Endothelial cell of umbilical vein (primary cell): ENCODE measurements at regions not wholly inside any gene's neighbourhood (a gene's known extent, or its start where the extent isn't known, plus 50 kb on each side); places are given as distances from the start of the nearest gene placed in this dataset.

ENCODE experiments used
- BruUV-seq: library from RNA; stranded (reverse); fragments of 400-500 nt; replicated peaks from 2 replicates; lab custom pipeline; 2021; lab: Mats Ljungman, UMichigan
- CTCF ChIA-PET: fragments of 300-600, 350-600 bp; sonication (Branson Sonifier 250); formaldehyde crosslinking; loops from one replicate; lab custom pipeline; 2021; ENCODE audit warnings: antibody characterized with exemption, inconsistent platforms; lab: Charles Lee
- POLR2A ChIA-PET: fragments of 300-600, 350-600 bp; sonication (Branson Sonifier 250); formaldehyde crosslinking; loops from one replicate; lab custom pipeline; 2021; ENCODE audit warnings: antibody characterized with exemption, inconsistent platforms; lab: Charles Lee
- DNase-seq: peaks from one replicate; pipeline ENCODE4 v3.0.0-alpha.2; 2011; ENCODE audit warnings: low read depth, low spot score
- FAIRE-seq: peaks from 2 replicates; lab custom pipeline; 2011; peaks lifted over from hg19 to GRCh38; lab: Jason Lieb, UNC
- H2AFZ ChIP-seq: 2 replicates; pipeline ENCODE4 v1.6.0; 2012; ENCODE audit warnings: low read depth, low read length, control low read depth, inconsistent platforms
- H3K27ac ChIP-seq: 2 replicates; pipeline ENCODE4 v1.5.1; 2011; ENCODE audit warnings: low read depth, mild to moderate bottlenecking, control low read depth, low read length, moderate library complexity; ENCODE audit not compliant: insufficient read depth
- H3K27me3 ChIP-seq, 2 experiments: 2 replicates each; pipeline versions ENCODE4 v1.6.0 to v1.6.1; 2011; ENCODE audit warnings: low read length in 2 of 2, mixed read lengths in 1 of 2; ENCODE audit not compliant: control insufficient read depth in 2 of 2, insufficient read depth in 2 of 2
- H3K36me3 ChIP-seq, 2 experiments: 2 replicates in 1 of 2; 3 replicates in 1 of 2; pipeline ENCODE4 v1.5.1; 2011; ENCODE audit warnings: low read length in 2 of 2, mild to moderate bottlenecking in 1 of 2, moderate library complexity in 1 of 2; ENCODE audit not compliant: control insufficient read depth in 2 of 2, insufficient read depth in 2 of 2; ENCODE audit errors: extremely low read depth in 1 of 2
- H3K4me1 ChIP-seq: 3 replicates; pipeline ENCODE4 v1.5.1; 2011; ENCODE audit warnings: mild to moderate bottlenecking, low read length; ENCODE audit not compliant: control insufficient read depth, insufficient read depth; ENCODE audit errors: extremely low read depth
- H3K4me2 ChIP-seq: 2 replicates; pipeline ENCODE4 v1.6.1; 2011; ENCODE audit warnings: low read length, control low read depth, mixed read lengths; ENCODE audit not compliant: insufficient read depth
- H3K4me3 ChIP-seq, 3 experiments: fragments of 200-600 bp in 1 of 3; sonication (generic), shearing (Covaris generic) in 1 of 3; replicated peaks in 1 of 3; 2 replicates each; pipeline ENCODE4 v1.5.1; 2011 to 2016; ENCODE audit warnings: control low read depth in 3 of 3, low read length in 3 of 3, mild to moderate bottlenecking in 2 of 3, inconsistent platforms in 1 of 3, low read depth in 1 of 3, moderate library complexity in 1 of 3; ENCODE audit not compliant: insufficient read depth in 1 of 3
- H3K79me2 ChIP-seq: 2 replicates; pipeline ENCODE4 v1.6.0; 2012; ENCODE audit warnings: low read length, inconsistent platforms; ENCODE audit not compliant: control insufficient read depth, insufficient read depth
- H3K9ac ChIP-seq: replicated peaks from 2 replicates; pipeline ENCODE3; 2011; ENCODE audit warnings: low read length, control low read depth; ENCODE audit not compliant: insufficient read depth; ENCODE audit errors: extremely low read depth
- H3K9me1 ChIP-seq: replicated peaks from 3 replicates; pipeline ENCODE4 v1.6.0; 2011; ENCODE audit warnings: mild to moderate bottlenecking, low read length; ENCODE audit not compliant: control insufficient read depth, insufficient read depth; ENCODE audit errors: extremely low read depth
- H3K9me3 ChIP-seq: replicated peaks from 2 replicates; pipeline ENCODE4 v1.5.1; 2012; ENCODE audit warnings: low read length, inconsistent platforms; ENCODE audit not compliant: control insufficient read depth, insufficient read depth
- H4K20me1 ChIP-seq: replicated peaks from 2 replicates; pipeline ENCODE3; 2011; ENCODE audit warnings: mild to moderate bottlenecking, low read length; ENCODE audit not compliant: control insufficient read depth, insufficient read depth; ENCODE audit errors: extremely low read depth
- EZH2 ChIP-seq: IDR thresholded peaks from 2 replicates; pipeline ENCODE4 v1.6.1; 2012; ENCODE audit warnings: borderline replicate concordance, low read depth, mild to moderate bottlenecking, moderate library complexity, low read length, inconsistent platforms; ENCODE audit not compliant: severe bottlenecking
- FOS ChIP-seq: IDR thresholded peaks from 2 replicates; pipeline ENCODE4 v1.6.1; 2011; ENCODE audit warnings: mild to moderate bottlenecking, low read length, moderate library complexity, borderline replicate concordance; ENCODE audit not compliant: insufficient read depth
- GATA2 ChIP-seq: IDR thresholded peaks from 2 replicates; pipeline ENCODE4 v1.7.0; 2011; ENCODE audit warnings: low read depth, mild to moderate bottlenecking, moderate library complexity, mixed read lengths, low read length; ENCODE audit not compliant: insufficient read length, insufficient read depth
- JUN ChIP-seq: IDR thresholded peaks from 2 replicates; pipeline ENCODE4 v1.6.1; 2011; ENCODE audit warnings: borderline replicate concordance, low read depth; ENCODE audit not compliant: insufficient read length, insufficient read depth
- MYC ChIP-seq: IDR thresholded peaks from one replicate; pipeline ENCODE4 v1.6.1; 2011; ENCODE audit warnings: mild to moderate bottlenecking, low read depth, low read length
- POLR2A ChIP-seq: IDR thresholded peaks from 2 replicates; pipeline ENCODE4 v1.6.1; 2012; ENCODE audit warnings: low read depth, mild to moderate bottlenecking, control low read depth, low read length
- POLR2AphosphoS5 ChIP-seq: IDR thresholded peaks from 2 replicates; pipeline ENCODE4 v1.6.1; 2012; ENCODE audit warnings: low read depth, mild to moderate bottlenecking, control low read depth, low read length, moderate library complexity; ENCODE audit not compliant: insufficient read depth
- dilution Hi-C: fragments of 300-500 bp; cut with MboI; formaldehyde crosslinking; loops from one replicate; pipeline ENCODE4 v1.15.0; 2019; ENCODE audit warnings: low sequenced_read_pairs; ENCODE audit not compliant: extremely low pct_ligation_motif_present
- intact Hi-C: fragments of 100-400 bp; cut with micrococcal nuclease; formaldehyde crosslinking; loops from one replicate; pipeline ENCODE4 v1.10.0; 2022
- TF ChIP-seq, protein P1 (sequence below): IDR thresholded peaks from 2 replicates; pipeline ENCODE4 v1.6.1; 2011; ENCODE audit not compliant: insufficient read depth, insufficient read length
- TF ChIP-seq, protein P2 (sequence below), 2 donors: IDR thresholded peaks; 1 replicate in 1 of 2; 2 replicates in 1 of 2; pipeline ENCODE4 v1.5.1; 2011; ENCODE audit warnings: low read length in 2 of 2, mild to moderate bottlenecking in 2 of 2, moderate library complexity in 2 of 2, control low read depth in 1 of 2, inconsistent platforms in 1 of 2, low read depth in 1 of 2; ENCODE audit not compliant: insufficient read depth in 1 of 2; ENCODE audit errors: extremely low read depth in 1 of 2

DNA sequence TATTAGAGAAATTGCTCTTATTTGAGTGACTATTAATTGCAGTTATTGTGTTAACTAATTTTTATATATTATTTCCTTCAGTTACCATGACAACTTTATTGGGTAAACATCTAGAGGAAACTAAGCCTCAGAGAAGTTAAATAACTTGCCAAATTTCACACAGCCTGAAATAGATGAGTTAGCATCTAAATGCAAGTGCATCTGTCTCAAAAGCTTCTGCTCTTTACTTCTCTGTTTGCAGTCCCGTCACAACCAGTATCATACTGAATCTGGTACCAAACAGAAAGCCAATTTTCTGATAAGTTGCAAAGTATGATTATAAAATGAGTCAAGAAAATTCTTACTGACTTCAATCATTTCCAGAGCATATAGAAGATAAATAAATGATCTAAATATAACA lies 1544.9 kb upstream of the PCDH7 start:
- no peak overlapping the region for H3K27ac ChIP-seq
- no peak overlapping the region for H3K4me3 ChIP-seq
- no peak overlapping the region for H3K9ac ChIP-seq
- no peak for TF ChIP-seq GATA2
- TF ChIP-seq EZH2, result no peak
- TF ChIP-seq POLR2AphosphoS5, result no peak
- TF ChIP-seq, protein P1, sequence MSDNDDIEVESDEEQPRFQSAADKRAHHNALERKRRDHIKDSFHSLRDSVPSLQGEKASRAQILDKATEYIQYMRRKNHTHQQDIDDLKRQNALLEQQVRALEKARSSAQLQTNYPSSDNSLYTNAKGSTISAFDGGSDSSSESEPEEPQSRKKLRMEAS, result no peak
- no peak for TF ChIP-seq JUN
- TF ChIP-seq, protein P2, sequence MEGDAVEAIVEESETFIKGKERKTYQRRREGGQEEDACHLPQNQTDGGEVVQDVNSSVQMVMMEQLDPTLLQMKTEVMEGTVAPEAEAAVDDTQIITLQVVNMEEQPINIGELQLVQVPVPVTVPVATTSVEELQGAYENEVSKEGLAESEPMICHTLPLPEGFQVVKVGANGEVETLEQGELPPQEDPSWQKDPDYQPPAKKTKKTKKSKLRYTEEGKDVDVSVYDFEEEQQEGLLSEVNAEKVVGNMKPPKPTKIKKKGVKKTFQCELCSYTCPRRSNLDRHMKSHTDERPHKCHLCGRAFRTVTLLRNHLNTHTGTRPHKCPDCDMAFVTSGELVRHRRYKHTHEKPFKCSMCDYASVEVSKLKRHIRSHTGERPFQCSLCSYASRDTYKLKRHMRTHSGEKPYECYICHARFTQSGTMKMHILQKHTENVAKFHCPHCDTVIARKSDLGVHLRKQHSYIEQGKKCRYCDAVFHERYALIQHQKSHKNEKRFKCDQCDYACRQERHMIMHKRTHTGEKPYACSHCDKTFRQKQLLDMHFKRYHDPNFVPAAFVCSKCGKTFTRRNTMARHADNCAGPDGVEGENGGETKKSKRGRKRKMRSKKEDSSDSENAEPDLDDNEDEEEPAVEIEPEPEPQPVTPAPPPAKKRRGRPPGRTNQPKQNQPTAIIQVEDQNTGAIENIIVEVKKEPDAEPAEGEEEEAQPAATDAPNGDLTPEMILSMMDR (IDR thresholded peaks at IDR 0.05; ENCODE audit: extremely low read depth in 1 of 2, insufficient read depth in 1 of 2, low read depth in 1 of 2, low read length in 2 of 2), result no peak
- no peak for TF ChIP-seq FOS
- TF ChIP-seq POLR2A, result no peak
- no peak for TF ChIP-seq MYC
- ChIA-PET CTCF (no interaction called here), POLR2A (no interaction called here)
- dilution Hi-C loops (no loop called here), intact Hi-C loops (no loop called here)
- H3K9me3 ChIP-seq, result no peaks in the 10 kb centered on the region
- no peak overlapping the region for H3K4me2 ChIP-seq
- no peaks in the 10 kb centered on the region for H4K20me1 ChIP-seq
- no peak overlapping the region for H2AFZ ChIP-seq
- BruUV-seq, result no TSS peak
- DNase-seq (no peak), FAIRE-seq (no peak)
- no peaks in the 10 kb centered on the region for H3K79me2 ChIP-seq
- no peaks in the 10 kb centered on the region for H3K27me3 ChIP-seq
- H3K9me1 ChIP-seq, result no peaks in the 10 kb centered on the region
- no peaks in the 10 kb centered on the region for H3K36me3 ChIP-seq
- H3K4me1 ChIP-seq, result no peaks in the 10 kb centered on the region
